ENCODE measurements at regions not wholly inside any gene's neighbourhood (a gene's known extent, or its start where the extent isn't known, plus 50 kb on each side); places are given as distances from the start of the nearest gene placed in this dataset.

- no peaks in the 10 kb centered on the region for H3K27me3 ChIP-seq
- no peak for TF ChIP-seq POLR2A (IDR thresholded peaks at IDR 0.05)
- TF ChIP-seq CTCF (IDR thresholded peaks at IDR 0.05): no peak
- H3K36me3 ChIP-seq: no peaks in the 10 kb centered on the region
- H3K4me3 ChIP-seq: no peak overlapping the region
- intact Hi-C loops (cut with DNase I; ENCODE audit: low total_unique reads): no loop called here
- H3K4me1 ChIP-seq: no peaks in the 10 kb centered on the region
- DNase-seq: no peak
- no peak overlapping the region for H3K27ac ChIP-seq
- H3K9me3 ChIP-seq: no peaks in the 10 kb centered on the region
Observed at GRCh38 chr1:173113015-173113741, 62.4 kb upstream of the TNFSF18 start.

- no peak for DNase-seq
- intact Hi-C loops (cut with DNase I; ENCODE audit: low total_unique reads): no loop called here
- H3K4me3 ChIP-seq: no peak overlapping the region
Observed at GRCh38 chr1:173112129-173112528, 61.4 kb upstream of the TNFSF18 start.

GRCh38 chr1:173107696-173108095 is 57.0 kb upstream of the TNFSF18 start:
- Histone ChIP-seq H3K4me1 (no peaks in the 10 kb centered on the region), H3K9me3 (no peaks in the 10 kb centered on the region), H3K27me3 (no peaks in the 10 kb centered on the region), H3K27ac (no peak overlapping the region), H3K36me3 (no peaks in the 10 kb centered on the region), H3K4me3 (no peak overlapping the region)
- intact Hi-C loops (cut with DNase I; ENCODE audit: low total_unique reads): no loop called here
- TF ChIP-seq CTCF (IDR thresholded peaks at IDR 0.05): no peak
- TF ChIP-seq POLR2A (IDR thresholded peaks at IDR 0.05): no peak
- DNase-seq: no peak

More at GRCh38 chr1:173112129-173112528, 61.4 kb upstream of the TNFSF18 start:
- Histone ChIP-seq H3K9me3 (no peaks in the 10 kb centered on the region), H3K27me3 (no peaks in the 10 kb centered on the region), H3K4me1 (no peaks in the 10 kb centered on the region), H3K36me3 (no peaks in the 10 kb centered on the region), H3K27ac (no peak overlapping the region)
- TF ChIP-seq POLR2A (IDR thresholded peaks at IDR 0.05): no peak
- no peak for TF ChIP-seq CTCF (IDR thresholded peaks at IDR 0.05)

- TF ChIP-seq CTCF (IDR thresholded peaks at IDR 0.05): no peak
- no peak for TF ChIP-seq POLR2A (IDR thresholded peaks at IDR 0.05)
- DNase-seq: no peak
Observed at GRCh38 chr1:173103006-173103405, 52.3 kb upstream of the TNFSF18 start.

GRCh38 chr1:173101589-173101988 is 50.8 kb upstream of the TNFSF18 start:
- TF ChIP-seq CTCF (IDR thresholded peaks at IDR 0.05) (no peak), POLR2A (IDR thresholded peaks at IDR 0.05) (no peak)
- H3K9me3 ChIP-seq: no peaks in the 10 kb centered on the region
- no peak overlapping the region for H3K4me3 ChIP-seq
- no peak overlapping the region for H3K27ac ChIP-seq
- intact Hi-C loops (cut with DNase I; ENCODE audit: low total_unique reads): no loop called here
- no peak for DNase-seq
- H3K4me1 ChIP-seq: no peaks in the 10 kb centered on the region
- no peaks in the 10 kb centered on the region for H3K36me3 ChIP-seq
- no peaks in the 10 kb centered on the region for H3K27me3 ChIP-seq

More at GRCh38 chr1:173103006-173103405, 52.3 kb upstream of the TNFSF18 start:
- no peaks in the 10 kb centered on the region for H3K27me3 ChIP-seq
- H3K36me3 ChIP-seq: no peaks in the 10 kb centered on the region
- H3K4me1 ChIP-seq: no peaks in the 10 kb centered on the region
- no peak overlapping the region for H3K4me3 ChIP-seq
- H3K9me3 ChIP-seq: no peaks in the 10 kb centered on the region
- intact Hi-C loops (cut with DNase I; ENCODE audit: low total_unique reads): no loop called here
- no peak overlapping the region for H3K27ac ChIP-seq

Measured in uterus (tissue), 3 donors.